Embryonic facial prominence (tissue), 1 donor: ENCODE measurements at regions not wholly inside any gene's neighbourhood (a gene's known extent, or its start where the extent isn't known, plus 50 kb on each side); places are given as distances from the start of the nearest gene placed in this dataset.
A peak's percentile ranks its signal among the peaks of the same experiment; 100 is the strongest.
"Not testable (repeated sequence)": the region's sequence is repeated elsewhere in the genome, so short reads cannot be mapped to it uniquely, and the experiment has no call there.

Experiments
- DNase-seq: peaks from one replicate; pipeline ENCODE4 v3.0.0-alpha.2; 2016; ENCODE audit errors: extremely low spot score

DNA sequence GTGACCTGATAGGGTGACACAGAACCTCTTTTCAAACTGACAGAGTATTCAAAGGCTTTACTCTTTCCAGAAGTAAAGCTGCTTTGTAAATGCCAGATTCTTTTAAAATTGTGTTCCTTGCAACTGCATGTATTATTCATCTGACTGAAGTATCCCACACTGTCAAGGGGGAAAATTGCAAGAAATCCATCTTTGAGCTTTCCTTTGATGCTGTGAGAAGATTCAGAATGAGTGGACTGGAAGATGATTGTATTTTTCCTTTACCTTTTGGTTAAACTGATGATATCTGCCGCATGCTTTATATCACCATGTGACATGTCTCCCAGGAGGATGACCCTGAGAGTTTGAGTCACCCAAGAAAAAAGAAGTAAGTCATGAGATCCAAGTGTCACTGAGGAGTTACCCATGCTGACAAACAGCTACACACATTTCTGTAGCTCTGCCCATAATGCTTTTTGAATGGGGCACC is 250.8 kb upstream of the CBLB start:
- DNase-seq = no peak

DNA sequence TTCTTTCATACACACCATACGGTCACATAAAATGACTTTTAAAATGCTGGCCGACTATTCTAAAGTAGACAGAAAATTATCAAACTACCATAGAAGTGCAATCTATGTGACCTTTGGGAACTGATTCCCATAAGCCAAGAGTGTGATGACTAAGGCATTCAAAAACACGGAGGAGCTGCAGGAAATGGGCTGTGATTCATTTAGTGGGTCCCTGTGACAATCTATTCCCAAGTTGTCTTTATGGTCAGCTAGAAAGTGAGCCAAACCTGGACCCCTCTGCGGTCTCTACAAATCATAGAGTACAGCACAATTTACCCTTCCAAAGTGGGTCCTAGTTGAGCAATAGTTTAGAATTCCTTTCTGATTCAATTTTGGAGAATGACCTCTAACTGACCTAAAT is 251.5 kb upstream of the CBLB start:
- DNase-seq = no peak

GRCh38 chr3:106121491-106122289 is 252.9 kb upstream of the CBLB start:
- DNase-seq = no peak

DNA sequence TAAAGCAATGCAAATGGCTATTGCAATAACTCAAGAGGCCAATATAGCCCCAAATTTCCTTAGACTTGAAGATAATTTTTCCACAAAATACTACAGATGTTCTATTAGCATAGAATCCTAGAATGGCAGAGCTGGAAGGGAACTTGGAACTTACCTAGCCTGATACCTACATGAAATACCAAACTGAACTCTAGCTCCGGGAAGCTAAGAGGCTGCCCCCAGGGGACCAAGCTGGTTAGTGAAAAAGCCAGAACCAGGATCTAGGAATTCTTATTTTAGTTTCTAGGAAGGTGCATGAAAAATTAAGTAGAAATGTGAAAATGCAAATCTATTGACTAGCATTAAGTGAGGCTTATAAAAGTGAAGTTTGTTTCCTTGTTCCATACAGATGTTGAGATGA is 256.0 kb upstream of the CBLB start:
- no peak for DNase-seq

GRCh38 chr3:106125321-106125720 is 256.5 kb upstream of the CBLB start:
- DNase-seq = no peak

DNA sequence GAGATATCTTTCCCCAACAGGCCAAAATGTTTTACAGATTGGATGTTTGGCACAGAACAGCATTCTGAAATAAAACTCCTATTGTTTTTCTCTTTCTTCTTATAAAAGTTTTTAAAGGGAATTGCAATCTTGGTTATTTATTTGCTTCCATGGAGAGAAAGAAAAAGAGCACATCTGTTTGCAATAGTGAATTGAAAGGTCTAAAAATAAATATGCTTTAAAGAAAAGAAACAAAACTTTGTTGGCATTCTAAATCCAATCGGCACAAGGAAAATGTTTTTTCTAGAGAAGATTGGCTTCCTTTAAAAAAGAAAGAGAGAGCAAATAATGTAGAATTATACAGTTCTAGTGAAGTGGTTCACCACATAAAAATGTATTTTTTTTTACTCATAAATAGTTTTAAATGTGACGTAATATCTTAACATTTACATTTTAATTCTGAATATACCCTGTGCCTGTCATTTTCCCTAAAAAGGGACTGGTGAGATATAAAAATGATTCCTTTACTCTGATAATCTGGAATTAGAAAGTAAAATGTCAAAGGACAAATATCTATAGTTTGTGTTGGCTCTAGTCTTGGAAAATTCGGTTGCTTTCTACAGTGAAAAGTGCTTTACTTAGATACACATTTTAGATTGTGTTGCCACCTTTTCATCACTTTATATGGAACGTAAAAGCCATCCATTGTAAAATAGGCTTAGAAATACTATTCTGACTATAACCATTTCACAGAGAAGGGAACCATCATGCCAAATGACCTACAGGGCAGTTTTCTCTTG is 257.4 kb upstream of the CBLB start:
- DNase-seq = peak; percentile 67

GRCh38 chr3:106126846-106127235 is 258.0 kb upstream of the CBLB start:
- DNase-seq = no peak

GRCh38 chr3:106129939-106130338 is 261.1 kb upstream of the CBLB start:
- no peak for DNase-seq

DNA sequence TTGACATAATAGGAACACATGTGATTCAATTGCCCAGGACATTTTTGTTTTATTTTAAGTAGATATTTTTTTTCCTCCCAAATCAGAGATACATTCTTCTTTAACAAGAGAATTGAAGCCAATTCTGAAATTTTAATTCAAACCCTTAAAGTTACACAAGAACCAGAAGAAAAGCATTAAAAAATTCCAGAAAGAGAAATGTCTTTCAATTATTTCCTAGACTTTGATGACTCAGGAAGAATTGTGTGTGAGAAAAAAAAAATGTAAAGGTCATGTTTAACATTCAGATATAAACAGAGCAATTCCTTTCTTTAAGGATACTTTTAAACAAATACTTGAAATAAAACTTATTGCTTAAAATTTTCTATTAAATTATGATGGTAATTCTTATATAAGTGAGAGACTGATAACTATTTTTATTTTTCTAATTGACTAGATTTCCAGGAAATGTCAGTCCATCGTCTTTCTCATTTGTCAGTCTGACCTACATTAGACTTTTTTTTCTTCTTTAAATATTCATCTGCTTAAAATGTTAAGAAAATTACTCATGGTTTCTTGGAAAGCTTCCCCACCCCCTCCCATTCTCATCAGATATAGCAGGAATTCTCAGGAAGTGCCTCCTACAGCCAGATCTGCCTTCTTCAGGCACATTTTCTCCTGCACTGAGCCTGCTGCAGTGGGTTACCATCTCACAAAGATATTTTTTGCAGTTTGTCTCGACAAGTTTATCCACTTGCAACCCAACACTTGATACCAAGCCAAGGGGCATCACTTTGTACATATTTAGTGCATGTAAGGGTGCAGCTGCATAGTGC is 261.8 kb upstream of the CBLB start:
- DNase-seq = no peak

GRCh38 chr3:106135451-106136160 is 266.8 kb upstream of the CBLB start:
- no peak for DNase-seq

DNA sequence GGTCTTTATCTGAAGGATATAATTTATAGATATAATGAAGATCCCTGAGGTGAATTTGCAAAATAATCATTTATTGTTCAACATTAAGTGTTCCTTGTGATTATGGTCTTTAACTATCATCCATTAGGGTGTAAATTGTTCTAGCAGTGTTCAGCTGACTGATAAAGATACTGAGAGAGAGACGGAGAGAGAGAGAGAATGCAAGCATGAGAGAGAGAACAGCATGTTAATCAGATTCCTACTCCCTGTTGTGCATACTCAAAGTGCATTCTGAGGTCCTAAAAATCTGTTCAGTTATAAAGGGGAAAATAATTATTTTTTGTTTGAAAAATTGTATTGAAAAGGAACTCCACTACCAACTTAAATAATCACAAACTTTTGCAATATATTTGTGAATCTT is 271.0 kb upstream of the CBLB start:
- DNase-seq = no peak

DNA sequence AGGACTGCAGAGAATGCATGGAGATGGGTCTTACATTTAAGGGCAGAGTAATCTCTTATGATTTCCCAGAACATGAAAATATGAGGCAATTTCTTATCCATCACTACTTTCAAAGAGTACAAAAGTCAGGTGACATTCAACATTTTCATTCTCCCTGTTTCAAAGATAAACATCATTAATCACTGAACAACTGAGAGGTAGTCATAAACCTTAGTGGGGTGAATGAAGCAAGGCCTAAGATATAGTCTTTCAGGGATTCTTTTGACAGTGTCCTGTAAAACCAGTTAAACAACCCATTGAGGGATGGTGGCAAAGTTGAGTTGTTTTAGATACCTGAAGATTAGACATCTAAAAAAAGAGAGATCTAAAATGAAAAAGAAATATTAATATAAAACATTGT is 271.6 kb upstream of the CBLB start:
- no peak for DNase-seq

DNA sequence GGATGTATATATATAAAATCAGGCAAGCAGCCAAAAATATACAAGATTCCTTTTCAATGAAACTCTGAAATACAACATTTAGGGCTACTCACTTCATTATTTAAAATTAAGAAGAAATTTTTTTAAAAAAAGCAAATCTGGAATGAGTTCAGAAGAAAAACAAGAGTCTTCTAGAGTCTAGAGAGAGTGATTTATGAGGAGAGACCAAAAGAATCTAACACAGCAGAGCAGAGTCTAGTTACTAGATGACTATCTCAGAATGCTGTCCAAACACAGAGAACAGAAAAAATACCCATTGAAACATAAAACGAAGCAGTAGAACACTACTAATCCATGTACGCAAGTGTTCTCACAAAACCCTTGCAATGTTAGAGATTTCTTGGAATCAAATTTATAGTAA is 275.2 kb upstream of the CBLB start:
- no peak for DNase-seq

DNA sequence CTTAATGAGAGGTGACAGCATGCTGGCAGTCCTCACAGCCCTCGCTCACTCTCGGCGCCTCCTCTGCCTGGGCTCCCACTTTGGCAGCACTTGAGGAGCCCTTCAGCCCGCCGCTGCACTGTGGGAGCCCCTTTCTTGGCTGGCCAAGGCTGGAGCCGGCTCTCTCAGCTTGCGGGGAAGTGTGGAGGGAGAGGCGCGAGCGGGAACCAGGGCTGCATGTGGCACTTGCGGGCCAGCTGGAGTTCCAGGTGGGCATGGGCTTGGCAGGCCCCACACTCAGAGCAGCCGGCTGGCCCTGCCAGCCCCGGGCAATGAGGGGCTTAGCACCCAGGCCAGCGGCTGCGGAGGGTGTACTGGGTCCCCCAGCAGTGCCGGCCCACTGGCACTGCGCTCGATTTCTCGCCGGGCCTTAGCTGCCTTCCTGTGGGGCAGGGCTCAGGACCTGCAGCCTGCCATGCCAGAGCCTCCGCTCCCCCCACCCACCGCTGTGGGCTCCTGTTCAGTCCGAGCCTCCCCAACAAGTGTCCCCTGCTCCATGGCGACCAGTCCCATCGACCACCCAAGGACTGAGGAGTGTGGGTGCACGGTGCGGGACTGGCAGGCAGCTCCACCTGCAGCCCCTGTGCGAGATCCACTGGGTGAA is 279.7 kb upstream of the CBLB start:
- DNase-seq = not testable (repeated sequence)

- DNase-seq = no peak
Observed at GRCh38 chr3:106157411-106157810, 288.6 kb upstream of the CBLB start.

DNA sequence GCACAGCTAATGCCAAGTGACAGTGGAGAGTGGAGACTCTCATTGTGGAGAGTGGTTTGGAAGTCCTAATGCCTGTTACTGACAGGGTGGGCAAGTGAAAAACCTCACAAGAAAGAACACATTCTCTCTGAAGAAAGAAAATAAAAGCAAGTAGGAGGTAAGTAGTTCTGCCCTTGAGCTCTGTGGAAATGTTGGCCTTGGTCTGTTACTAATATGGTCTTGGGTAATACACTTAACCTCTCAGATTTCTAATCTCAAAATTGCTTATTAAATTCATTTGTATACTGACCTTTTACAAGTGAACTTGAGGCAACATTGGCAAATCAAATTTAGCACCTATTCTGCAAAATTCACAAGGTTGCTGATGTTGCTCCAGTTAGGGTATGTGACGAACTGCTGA is 291.6 kb upstream of the CBLB start:
- no peak for DNase-seq

DNA sequence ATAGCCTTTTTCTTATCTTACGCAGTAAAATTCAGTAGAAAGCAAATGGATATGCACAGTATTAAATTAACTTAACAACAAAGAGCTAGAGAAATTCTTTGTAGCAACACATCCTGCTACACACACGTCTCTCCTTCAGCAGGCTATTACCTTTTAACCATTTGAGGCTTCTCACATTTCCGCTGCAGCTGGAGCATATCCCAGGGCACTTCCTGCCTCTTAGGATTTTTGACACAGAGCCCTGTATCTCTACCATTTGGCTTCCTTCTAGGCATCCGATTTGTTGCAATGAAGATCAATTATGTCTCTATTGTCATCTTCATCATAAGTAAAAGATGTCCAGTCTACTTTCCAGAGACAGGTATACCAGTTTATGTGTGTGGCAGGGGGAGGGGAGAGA is 292.4 kb upstream of the CBLB start:
- no peak for DNase-seq

GRCh38 chr3:106167728-106168127 is 298.9 kb upstream of the CBLB start:
- DNase-seq = no peak

DNA sequence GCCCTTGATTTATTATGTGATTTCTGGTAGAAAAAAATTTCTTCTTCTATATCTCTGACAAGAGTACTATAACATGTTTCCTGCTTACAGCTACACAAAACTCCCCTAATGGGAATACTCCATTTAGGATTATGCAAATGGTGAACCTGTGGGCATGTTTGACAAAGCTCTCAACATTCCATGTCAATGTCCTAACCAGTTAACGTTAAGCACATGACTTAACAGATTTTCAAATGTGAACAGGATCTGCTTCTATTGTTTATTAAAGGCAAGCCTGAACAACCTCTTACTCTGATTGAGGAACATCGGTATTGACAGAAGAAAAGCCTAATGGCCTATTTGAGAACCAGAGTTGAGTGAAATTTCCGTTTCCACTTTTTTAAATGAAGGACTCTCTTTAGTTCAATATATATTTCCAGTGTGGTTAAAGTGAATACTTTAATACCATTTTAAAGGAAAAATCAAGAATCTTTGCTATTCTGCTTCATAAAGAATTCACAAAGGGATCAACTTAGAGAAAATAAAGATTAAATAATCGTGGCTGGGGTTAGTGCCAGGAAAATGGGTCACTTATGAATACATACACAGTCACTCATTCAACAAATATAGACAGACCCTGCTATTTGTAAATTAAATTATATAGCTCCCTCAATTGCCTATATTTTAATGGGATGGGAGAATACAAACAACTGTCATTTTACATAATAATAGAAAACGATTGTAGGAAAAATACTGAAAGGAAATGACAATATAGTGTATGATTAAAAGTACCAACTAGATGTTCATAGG is 300.3 kb upstream of the CBLB start:
- DNase-seq = no peak

DNA sequence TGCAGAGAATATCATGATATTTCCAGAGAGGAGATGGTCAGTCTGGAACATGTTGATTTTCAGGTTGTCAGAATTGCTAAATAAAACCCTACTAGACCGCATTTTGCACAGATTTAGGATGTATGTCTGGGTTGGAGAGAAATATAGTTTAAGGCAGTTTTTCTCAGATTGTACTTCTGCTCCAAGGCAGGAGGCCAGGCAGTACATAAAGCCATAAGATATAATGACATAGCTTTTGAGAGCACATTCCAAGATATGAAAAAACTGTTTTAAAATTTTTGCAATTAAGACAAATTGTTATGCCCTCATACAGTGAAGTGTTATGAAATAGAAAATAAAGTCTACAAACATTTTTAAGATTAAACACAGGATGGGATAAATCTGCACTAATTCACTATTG is 301.8 kb upstream of the CBLB start:
- DNase-seq = no peak
